Astrocyte (in vitro differentiated cells and primary cell): ENCODE measurements at regions not wholly inside any gene's neighbourhood (a gene's known extent, or its start where the extent isn't known, plus 50 kb on each side); places are given as distances from the start of the nearest gene placed in this dataset.

Experiments
- EZH2 ChIP-seq: IDR thresholded peaks from 2 replicates; pipeline ENCODE4 v1.6.1; 2012; ENCODE audit warnings: mild to moderate bottlenecking, low read length, inconsistent platforms; ENCODE audit not compliant: insufficient read depth
- TF ChIP-seq, protein P1 (sequence below): IDR thresholded peaks from 2 replicates; pipeline ENCODE4 v1.5.1; 2011; ENCODE audit warnings: low read depth, mild to moderate bottlenecking, inconsistent platforms, low read length, moderate library complexity; ENCODE audit not compliant: insufficient read depth

DNA sequence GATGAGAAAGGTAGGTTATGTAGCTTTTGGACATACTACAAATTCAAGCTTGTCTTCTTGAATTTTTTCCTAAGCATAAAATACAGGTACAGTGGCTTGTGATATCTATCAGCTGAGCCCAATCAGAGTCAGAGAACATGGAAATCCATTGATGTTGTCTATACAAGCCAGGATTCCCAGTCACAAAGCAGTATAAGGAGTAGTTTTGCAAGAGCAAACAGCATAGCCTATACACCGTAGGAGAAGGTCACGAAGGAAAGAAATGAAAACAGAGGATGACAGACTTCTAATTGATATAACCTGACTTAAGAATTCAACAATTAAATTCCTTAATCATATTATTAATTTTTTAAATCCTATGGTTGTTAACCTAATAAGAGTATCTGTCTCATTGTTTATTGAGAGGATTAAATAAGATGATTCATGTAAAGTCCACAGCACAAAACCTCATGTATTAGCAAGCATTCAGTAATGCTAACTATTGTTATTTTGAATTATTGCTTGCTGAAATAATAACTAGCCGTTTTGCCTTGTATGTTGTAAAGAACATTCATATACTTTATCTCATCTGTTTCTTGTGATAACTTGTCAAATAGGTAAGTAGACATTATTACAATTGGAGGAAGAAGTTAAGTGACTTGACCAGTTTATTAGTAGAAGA lies 276.6 kb upstream of the ZPLD1 start:
- TF ChIP-seq, protein P1, sequence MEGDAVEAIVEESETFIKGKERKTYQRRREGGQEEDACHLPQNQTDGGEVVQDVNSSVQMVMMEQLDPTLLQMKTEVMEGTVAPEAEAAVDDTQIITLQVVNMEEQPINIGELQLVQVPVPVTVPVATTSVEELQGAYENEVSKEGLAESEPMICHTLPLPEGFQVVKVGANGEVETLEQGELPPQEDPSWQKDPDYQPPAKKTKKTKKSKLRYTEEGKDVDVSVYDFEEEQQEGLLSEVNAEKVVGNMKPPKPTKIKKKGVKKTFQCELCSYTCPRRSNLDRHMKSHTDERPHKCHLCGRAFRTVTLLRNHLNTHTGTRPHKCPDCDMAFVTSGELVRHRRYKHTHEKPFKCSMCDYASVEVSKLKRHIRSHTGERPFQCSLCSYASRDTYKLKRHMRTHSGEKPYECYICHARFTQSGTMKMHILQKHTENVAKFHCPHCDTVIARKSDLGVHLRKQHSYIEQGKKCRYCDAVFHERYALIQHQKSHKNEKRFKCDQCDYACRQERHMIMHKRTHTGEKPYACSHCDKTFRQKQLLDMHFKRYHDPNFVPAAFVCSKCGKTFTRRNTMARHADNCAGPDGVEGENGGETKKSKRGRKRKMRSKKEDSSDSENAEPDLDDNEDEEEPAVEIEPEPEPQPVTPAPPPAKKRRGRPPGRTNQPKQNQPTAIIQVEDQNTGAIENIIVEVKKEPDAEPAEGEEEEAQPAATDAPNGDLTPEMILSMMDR: no peak
- TF ChIP-seq EZH2: no peak
